Activated naive CD4-positive, alpha-beta T cell treated with anti-CD3 and anti-CD28 coated beads, Interleukin-2, amount 10 ng/mL, durations not matched to agents 7 days and 5 days (primary cell): ENCODE measurements at regions not wholly inside any gene's neighbourhood (a gene's known extent, or its start where the extent isn't known, plus 50 kb on each side); places are given as distances from the start of the nearest gene placed in this dataset.

Source experiments
- CTCF ChIA-PET: fragments of 350-600 bp; sonication (Branson Sonifier 250); formaldehyde crosslinking; loops from one replicate; lab custom pipeline; 2021; ENCODE audit warnings: antibody characterized with exemption; lab: Charles Lee
- DNase-seq: peaks from one replicate; pipeline ENCODE4 v3.0.0-alpha.2; 2020
- H3K27ac Mint-ChIP-seq: one replicate; pipeline ENCODE4 v1.8.0; 2021; ENCODE audit warnings: mild to moderate bottlenecking, moderate library complexity, mixed read lengths
- H3K27me3 Mint-ChIP-seq: one replicate; pipeline ENCODE4 v1.8.0; 2021; ENCODE audit warnings: mild to moderate bottlenecking, mixed read lengths
- H3K36me3 Mint-ChIP-seq: one replicate; pipeline ENCODE4 v1.8.0; 2021; ENCODE audit warnings: mixed read lengths
- H3K4me1 Mint-ChIP-seq: one replicate; pipeline ENCODE4 v1.8.0; 2021; ENCODE audit warnings: mixed read lengths
- H3K4me3 Mint-ChIP-seq: one replicate; pipeline ENCODE4 v1.8.0; 2021; ENCODE audit warnings: mild to moderate bottlenecking, moderate library complexity, mixed read lengths
- H3K9me3 Mint-ChIP-seq: one replicate; pipeline ENCODE4 v1.8.0; 2021; ENCODE audit warnings: mixed read lengths

DNA sequence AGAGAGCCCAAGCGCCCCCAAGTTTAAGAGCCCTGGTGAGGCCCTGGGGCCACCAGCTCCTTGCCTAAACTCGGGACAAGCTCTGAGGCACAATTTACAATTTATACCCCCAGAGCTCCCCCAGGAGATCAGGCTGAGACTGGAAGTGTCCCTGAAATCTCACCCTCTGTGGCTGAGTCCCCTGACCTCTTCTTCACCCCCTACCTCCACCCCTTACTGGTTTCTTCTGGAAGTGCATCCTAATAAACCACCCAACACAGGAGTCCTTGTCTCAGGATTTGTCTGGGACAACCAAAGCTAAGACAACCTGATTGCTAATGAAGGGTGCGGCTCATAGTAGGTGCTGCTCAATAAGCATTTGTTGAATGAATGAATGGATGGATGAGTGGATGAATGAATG lies 206.4 kb downstream of the BCL11B start:
- Mint-ChIP-seq H3K27ac (no peak overlapping the region), H3K4me3 (no peak overlapping the region), H3K27me3 (peaks cover 5% of the 10 kb centered on the region), H3K9me3 (no peaks in the 10 kb centered on the region), H3K4me1 (no peaks in the 10 kb centered on the region), H3K36me3 (no peaks in the 10 kb centered on the region)
- CTCF ChIA-PET, result interaction anchor here (0.5 kb wide), 1 partner anchor 1059 kb away, joined by 3 read pairs; no protein-coding TSS in a partner anchor
- DNase-seq, result no peak

DNA sequence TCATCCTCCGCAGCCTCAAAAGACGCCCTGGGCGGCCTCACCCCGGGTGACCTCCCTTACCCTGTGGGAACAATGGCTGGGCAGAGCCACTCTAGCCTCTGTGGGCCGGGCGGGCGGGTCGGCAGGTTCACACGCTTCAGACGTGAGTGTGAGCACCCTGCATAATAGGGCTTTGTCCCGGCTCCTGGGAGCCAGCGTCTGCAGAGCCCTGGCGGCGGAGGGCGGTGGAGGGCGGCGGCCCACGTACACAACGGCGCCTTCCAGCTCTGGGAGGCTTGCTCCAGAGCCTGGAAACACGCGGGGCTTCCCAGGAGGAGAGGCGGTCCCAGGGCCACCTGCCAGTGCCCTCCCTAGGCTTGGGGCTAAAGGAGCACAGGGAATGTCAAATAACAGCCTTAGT lies 205.6 kb downstream of the BCL11B start:
- H3K27me3 Mint-ChIP-seq, result peaks cover 5% of the 10 kb centered on the region
- H3K27ac Mint-ChIP-seq, result no peak overlapping the region
- CTCF ChIA-PET, result no interaction called here
- DNase-seq, result no peak
- no peaks in the 10 kb centered on the region for H3K9me3 Mint-ChIP-seq
- no peak overlapping the region for H3K4me3 Mint-ChIP-seq
- no peaks in the 10 kb centered on the region for H3K4me1 Mint-ChIP-seq
- H3K36me3 Mint-ChIP-seq, result no peaks in the 10 kb centered on the region

DNA sequence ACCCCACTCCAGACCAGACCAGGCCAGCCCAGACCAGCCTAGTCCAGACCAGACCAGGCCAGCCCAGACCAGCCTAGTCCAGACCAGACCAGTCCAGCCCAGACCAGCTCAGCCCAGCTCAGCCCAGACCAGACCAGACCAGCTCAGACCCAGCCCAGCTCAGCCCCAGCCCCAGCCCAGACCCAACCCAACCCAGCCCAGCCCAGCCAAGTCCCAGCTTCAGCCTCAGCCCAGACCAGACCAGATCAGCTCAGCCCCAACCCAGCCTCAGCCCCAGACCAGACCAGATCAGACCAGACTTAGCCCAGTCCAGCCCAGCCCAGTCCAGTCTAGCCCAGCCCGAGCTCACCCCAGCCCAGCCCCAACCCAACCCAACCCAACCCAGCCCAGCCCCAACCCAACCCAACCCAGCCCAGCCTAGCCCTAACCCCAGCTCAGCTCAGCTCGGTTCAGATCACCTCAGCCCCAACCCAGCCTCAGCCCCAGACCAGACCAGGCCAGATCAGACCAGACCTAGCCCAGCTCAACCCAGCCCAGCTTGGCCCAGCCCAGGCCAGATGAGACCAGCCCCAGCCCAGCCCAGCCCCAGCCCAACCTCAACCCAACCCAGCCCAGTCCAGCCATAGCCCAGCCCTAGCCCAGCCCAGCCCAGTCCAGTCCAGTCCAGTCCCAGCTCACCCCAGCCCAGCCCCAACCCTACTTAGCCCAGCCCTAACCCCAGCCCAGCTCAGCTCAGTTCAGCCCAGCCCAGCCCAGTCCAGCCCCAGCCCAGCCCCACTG lies 204.7 kb downstream of the BCL11B start:
- peaks cover 5% of the 10 kb centered on the region for H3K27me3 Mint-ChIP-seq
- no peak for DNase-seq
- H3K36me3 Mint-ChIP-seq, result no peaks in the 10 kb centered on the region
- no peaks in the 10 kb centered on the region for H3K9me3 Mint-ChIP-seq
- no peak overlapping the region for H3K27ac Mint-ChIP-seq
- CTCF ChIA-PET, result no interaction called here
- H3K4me3 Mint-ChIP-seq, result no peak overlapping the region
- H3K4me1 Mint-ChIP-seq, result no peaks in the 10 kb centered on the region

DNA sequence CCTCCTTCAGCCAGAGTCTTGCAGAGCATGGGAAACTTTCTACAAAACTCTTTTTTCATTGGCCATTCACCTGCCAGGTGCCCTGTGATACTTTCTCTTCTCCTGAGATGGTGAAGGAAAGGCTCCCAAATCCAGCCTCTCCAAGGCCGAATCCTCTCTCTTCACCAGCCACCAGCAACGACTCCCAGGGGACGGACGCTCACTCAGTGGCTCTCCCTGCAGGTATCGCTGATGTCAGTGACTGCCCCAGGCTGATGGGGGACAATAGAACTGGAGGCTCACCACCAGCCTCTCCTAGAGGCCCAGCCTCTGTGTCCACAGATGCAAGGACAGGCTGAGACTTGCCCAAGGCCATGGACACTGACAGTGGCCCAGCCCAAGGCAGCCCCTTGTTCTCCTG lies 204.1 kb downstream of the BCL11B start:
- Mint-ChIP-seq H3K27ac (no peak overlapping the region), H3K9me3 (no peaks in the 10 kb centered on the region), H3K27me3 (peaks cover 5% of the 10 kb centered on the region), H3K4me3 (no peak overlapping the region), H3K36me3 (no peaks in the 10 kb centered on the region), H3K4me1 (no peaks in the 10 kb centered on the region)
- DNase-seq, result no peak
- CTCF ChIA-PET, result no interaction called here

DNA sequence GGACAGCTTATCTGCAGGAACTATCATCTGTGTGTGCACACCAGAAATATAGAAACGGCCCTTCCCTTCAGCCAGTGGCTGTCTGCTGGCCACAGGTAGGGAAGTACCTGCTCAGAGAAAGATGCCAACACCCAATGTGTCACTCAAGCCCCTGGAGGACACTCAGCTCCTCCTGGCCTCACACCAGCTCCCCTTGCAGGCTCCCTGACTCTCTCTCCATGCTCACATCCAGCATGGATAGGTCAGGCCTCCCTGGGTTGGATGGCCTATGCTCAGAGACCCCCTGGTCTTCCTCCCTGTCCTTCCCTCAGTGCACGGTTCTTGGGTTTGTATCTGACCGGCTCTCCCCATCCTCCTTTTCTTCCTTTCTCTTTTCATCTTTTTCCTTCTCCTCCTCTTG lies 202.1 kb downstream of the BCL11B start:
- H3K4me3 Mint-ChIP-seq, result no peak overlapping the region
- DNase-seq, result no peak
- no peak overlapping the region for H3K27ac Mint-ChIP-seq
- no peaks in the 10 kb centered on the region for H3K36me3 Mint-ChIP-seq
- H3K27me3 Mint-ChIP-seq, result peaks cover 5% of the 10 kb centered on the region
- no peaks in the 10 kb centered on the region for H3K9me3 Mint-ChIP-seq
- CTCF ChIA-PET, result no interaction called here
- no peaks in the 10 kb centered on the region for H3K4me1 Mint-ChIP-seq

DNA sequence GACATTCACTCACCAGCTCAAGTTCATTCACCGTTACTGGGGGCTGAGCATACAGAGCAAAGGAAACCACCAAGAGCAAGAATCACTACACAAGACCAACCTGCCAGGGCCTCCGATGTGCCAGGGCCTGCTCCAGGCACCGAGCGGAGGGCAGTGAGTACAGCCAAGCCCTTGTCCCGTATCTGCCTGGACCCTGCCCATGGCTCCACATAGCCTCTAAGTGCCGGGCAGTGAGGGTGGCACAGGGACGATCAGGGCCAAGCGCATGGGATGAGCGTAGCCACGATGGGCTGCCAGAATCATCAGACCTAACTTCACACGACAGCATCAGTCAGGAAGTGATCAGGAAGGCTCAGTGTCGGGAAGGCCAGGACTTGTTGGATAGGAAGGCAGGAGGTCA lies 199.6 kb downstream of the BCL11B start:
- H3K9me3 Mint-ChIP-seq, result no peaks in the 10 kb centered on the region
- no peaks in the 10 kb centered on the region for H3K36me3 Mint-ChIP-seq
- H3K4me3 Mint-ChIP-seq, result no peak overlapping the region
- no peaks in the 10 kb centered on the region for H3K27me3 Mint-ChIP-seq
- no peak overlapping the region for H3K27ac Mint-ChIP-seq
- H3K4me1 Mint-ChIP-seq, result peaks cover 10% of the 10 kb centered on the region
- DNase-seq, result no peak
- CTCF ChIA-PET, result no interaction called here

DNA sequence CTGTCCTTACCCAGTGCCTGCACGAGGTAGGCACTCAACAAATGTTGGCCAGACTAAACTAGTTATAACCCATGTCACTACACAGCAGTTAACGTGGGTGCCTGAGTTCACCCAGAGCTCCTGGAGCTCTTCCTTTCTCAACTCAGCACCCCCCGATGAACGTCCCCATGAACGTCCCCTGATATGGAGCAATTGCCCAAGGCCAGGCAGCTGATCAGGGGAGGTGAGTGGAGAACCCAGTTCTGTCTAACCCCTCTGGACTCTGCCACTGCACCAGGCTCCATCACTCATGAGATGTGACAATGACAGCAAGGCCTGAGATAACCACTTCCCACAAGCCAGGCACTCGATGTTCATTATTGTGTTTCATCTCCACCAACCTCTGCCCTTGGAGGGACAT lies 199.0 kb downstream of the BCL11B start:
- H3K36me3 Mint-ChIP-seq, result no peaks in the 10 kb centered on the region
- DNase-seq, result no peak
- CTCF ChIA-PET, result no interaction called here
- no peaks in the 10 kb centered on the region for H3K9me3 Mint-ChIP-seq
- no peak overlapping the region for H3K4me3 Mint-ChIP-seq
- no peaks in the 10 kb centered on the region for H3K27me3 Mint-ChIP-seq
- H3K4me1 Mint-ChIP-seq, result peaks cover 10% of the 10 kb centered on the region
- H3K27ac Mint-ChIP-seq, result no peak overlapping the region

DNA sequence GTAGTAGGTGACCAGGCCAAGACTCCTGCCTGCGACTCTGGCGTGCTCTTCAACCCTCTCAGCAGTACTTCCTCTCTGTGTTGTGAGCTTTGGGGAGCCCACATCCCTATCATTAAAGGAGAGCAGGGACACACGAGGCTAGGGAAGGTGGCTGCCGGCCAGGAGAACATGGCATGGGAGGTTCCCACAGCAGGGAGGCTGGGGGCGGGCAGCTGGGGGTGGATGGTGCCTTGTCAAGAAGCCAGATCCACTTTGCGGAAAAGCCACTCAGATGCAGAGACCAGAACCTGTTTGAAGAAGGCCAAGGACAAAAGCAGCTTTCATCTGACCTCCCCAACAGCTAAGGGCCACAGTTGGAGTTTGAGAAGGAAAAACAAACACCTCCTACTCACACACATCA lies 198.6 kb downstream of the BCL11B start:
- CTCF ChIA-PET, result no interaction called here
- Mint-ChIP-seq H3K4me3 (no peak overlapping the region), H3K4me1 (peaks cover 10% of the 10 kb centered on the region), H3K27ac (no peak overlapping the region), H3K27me3 (no peaks in the 10 kb centered on the region), H3K9me3 (peaks cover under 1% of the 10 kb centered on the region), H3K36me3 (no peaks in the 10 kb centered on the region)
- no peak for DNase-seq

DNA sequence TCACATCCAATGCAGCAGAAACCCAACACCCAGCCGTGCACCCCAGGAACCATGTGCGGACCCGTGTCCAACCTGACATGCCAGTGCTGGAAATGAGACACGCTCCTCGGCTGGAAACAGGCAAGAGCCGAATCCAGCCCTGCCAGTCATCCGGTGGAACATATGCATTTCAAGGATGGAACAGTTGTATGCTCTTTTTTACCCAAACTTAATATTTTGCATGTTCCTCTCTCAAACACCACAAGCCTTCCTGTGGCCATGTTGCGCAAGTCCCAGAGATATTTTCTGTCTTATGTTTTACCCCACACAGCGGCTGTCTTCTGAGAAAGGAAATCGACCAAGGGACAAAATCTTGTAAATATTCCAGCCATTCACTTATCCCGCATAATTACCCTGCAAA lies 196.9 kb downstream of the BCL11B start:
- H3K36me3 Mint-ChIP-seq, result peaks cover 1% of the 10 kb centered on the region
- peaks cover 11% of the 10 kb centered on the region for H3K9me3 Mint-ChIP-seq
- H3K27ac Mint-ChIP-seq, result no peak overlapping the region
- H3K4me1 Mint-ChIP-seq, result peaks cover 12% of the 10 kb centered on the region
- H3K27me3 Mint-ChIP-seq, result no peaks in the 10 kb centered on the region
- CTCF ChIA-PET, result no interaction called here
- DNase-seq, result no peak
- H3K4me3 Mint-ChIP-seq, result no peak overlapping the region

DNA sequence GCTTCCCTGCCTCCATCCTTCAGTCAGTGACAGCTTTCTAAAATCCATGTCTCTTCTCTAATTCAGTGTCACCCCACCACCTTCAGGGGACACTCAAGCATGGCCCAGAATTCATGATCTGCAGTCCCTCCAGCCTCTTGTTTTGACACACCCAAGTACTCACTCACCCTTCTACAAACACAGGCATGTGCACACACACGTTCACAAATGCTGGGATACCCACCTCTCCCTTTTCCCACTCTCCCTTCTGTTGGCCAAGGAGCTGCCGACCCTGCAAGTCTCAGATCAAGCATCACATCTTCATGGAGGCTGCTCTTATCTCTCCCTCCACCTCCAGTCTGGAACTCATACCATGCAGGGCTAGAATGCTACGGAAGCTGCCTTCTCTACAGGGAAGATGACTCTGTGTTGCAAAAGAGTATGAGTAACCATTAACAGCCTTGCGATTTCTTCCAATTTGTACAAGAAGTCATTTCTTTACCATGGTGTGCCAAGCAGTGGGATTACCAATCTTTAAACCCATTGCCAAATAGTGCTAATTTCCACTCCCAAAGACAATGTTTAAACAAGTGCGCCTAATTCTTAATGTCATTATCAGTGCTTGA lies 196.1 kb downstream of the BCL11B start:
- H3K27me3 Mint-ChIP-seq, result no peaks in the 10 kb centered on the region
- H3K36me3 Mint-ChIP-seq, result peaks cover 3% of the 10 kb centered on the region
- CTCF ChIA-PET, result no interaction called here
- H3K4me1 Mint-ChIP-seq, result peaks cover 12% of the 10 kb centered on the region
- no peak overlapping the region for H3K27ac Mint-ChIP-seq
- H3K9me3 Mint-ChIP-seq, result peaks cover 17% of the 10 kb centered on the region
- H3K4me3 Mint-ChIP-seq, result no peak overlapping the region
- DNase-seq, result no peak

DNA sequence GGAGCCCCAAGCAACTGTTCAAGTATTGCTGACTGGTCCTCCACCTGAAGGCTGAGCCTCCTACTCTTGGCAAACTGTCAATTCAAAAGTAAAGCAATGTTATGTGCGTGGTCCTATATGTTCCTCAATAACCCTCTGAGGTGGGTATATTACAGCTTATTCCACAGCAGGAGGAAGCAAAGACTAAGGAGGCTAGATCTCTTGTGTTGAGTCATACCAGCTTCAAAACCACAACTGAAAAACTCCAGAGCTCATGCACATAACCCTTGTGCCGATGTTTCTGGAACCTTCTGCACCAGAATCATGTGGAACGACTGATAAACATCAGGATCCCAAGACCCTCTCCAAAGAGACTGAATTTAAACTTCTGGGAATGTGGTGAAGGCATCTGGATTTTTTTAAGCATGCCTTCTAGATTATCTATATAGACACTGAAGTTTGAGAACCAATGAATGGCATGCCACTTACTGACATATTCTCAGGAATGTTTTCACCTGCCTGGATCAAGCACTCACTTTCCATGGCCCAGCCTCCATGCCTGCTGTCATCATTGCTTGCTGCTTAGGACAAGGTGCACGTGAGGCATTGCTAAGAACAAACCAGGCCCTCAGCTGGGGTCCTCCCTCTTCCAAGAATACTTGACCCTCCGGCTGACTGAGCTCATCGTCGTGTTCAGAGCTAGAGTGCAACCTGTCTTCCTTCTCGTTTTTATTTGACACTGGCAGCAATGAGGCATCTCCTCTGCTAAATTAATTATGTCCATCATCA lies 194.7 kb downstream of the BCL11B start:
- Mint-ChIP-seq H3K27me3 (no peaks in the 10 kb centered on the region), H3K27ac (no peak overlapping the region), H3K4me1 (peaks cover 12% of the 10 kb centered on the region), H3K4me3 (no peak overlapping the region), H3K9me3 (peaks cover 18% of the 10 kb centered on the region), H3K36me3 (peaks cover 4% of the 10 kb centered on the region)
- CTCF ChIA-PET, result interaction anchor here (1.0 kb wide), 2 partner anchors 85 to 101 kb away, joined by 3 to 5 read pairs; no protein-coding TSS in a partner anchor
- no peak for DNase-seq

DNA sequence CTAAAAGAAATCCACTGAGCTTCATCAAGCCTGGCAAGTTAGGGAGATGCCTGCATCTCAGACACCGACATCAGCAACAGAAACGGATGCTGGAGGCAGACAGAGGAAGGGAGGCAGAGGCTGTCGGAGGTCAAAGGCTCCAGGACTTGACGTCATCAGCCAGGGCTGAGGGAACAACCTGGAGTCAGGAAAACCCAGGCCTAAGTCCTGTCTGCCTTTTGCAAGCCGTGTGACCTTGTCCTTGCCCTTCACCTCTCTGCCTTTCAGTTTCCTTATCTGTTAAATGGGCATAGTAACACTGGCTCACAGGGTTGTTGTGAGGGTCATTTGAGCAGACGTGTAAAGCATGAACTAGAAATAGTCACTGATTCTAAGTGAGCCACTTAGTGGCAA lies 194.2 kb downstream of the BCL11B start:
- no peak overlapping the region for H3K4me3 Mint-ChIP-seq
- peaks cover 4% of the 10 kb centered on the region for H3K36me3 Mint-ChIP-seq
- no peak for DNase-seq
- H3K27me3 Mint-ChIP-seq, result no peaks in the 10 kb centered on the region
- H3K4me1 Mint-ChIP-seq, result peaks cover 12% of the 10 kb centered on the region
- no peak overlapping the region for H3K27ac Mint-ChIP-seq
- CTCF ChIA-PET, result no interaction called here
- H3K9me3 Mint-ChIP-seq, result peaks cover 18% of the 10 kb centered on the region

DNA sequence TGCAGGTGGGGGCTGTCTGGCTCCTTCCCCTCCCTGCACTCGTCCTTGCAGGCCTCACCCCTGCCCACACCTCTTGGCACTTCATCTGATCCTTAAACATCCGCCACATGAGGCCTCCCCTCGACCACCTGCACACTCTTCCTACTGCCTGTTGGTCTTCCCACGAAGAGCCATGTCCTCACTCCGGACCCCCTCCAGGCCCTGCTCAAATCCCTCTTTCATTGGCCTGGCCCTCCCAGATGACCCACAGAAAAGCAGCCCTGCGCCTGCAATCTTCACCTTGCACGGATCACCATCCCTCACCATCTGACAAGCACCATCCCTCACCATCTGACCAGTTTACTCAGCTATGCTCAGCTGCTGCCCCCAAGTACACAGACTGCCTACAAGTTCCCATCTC lies 193.6 kb downstream of the BCL11B start:
- Mint-ChIP-seq H3K27ac (no peak overlapping the region), H3K4me1 (peaks cover 12% of the 10 kb centered on the region), H3K4me3 (no peak overlapping the region), H3K9me3 (peaks cover 21% of the 10 kb centered on the region), H3K36me3 (peaks cover 4% of the 10 kb centered on the region), H3K27me3 (no peaks in the 10 kb centered on the region)
- no peak for DNase-seq
- CTCF ChIA-PET, result no interaction called here

DNA sequence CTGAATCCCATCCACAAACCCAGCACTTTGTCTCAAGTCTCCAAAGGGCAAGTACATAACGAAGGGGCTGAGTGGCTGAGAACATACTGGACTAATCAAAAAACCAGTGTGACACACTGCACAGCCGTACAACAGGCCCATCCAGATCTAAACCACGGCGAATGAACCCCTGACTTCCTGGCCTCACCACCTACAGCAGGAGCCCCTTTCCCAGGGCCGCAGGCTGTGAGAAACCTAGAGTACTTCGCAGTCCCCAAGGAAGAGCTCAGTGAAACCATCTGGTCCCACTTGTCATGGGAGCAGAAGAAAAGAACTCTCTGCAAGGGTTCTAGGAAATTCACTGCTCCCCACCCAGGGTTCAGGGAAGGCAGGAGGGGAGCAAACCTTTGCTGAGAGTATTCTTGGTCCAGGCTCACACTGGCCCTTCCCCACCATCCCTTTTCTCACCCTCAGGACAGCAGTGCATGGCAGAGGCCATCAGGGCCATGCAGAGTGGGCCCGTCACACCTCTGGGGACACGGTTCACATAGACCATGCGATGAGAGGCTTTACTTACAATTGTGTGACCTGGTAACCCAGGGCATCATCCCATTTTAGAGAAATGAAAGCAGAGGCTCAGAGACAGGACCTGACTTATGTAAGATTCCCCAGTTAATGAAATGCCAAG lies 192.8 kb downstream of the BCL11B start:
- peaks cover 24% of the 10 kb centered on the region for H3K9me3 Mint-ChIP-seq
- H3K36me3 Mint-ChIP-seq, result peaks cover 4% of the 10 kb centered on the region
- no peak for DNase-seq
- no peak overlapping the region for H3K27ac Mint-ChIP-seq
- CTCF ChIA-PET, result no interaction called here
- peaks cover 12% of the 10 kb centered on the region for H3K4me1 Mint-ChIP-seq
- no peaks in the 10 kb centered on the region for H3K27me3 Mint-ChIP-seq
- no peak overlapping the region for H3K4me3 Mint-ChIP-seq
